ENCODE measurements at regions not wholly inside any gene's neighbourhood (a gene's known extent, or its start where the extent isn't known, plus 50 kb on each side); places are given as distances from the start of the nearest gene placed in this dataset.
"Not testable (repeated sequence)": the region's sequence is repeated elsewhere in the genome, so short reads cannot be mapped to it uniquely, and the experiment has no call there.

- Histone ChIP-seq H2BK120ac (ENCODE audit: low read depth, low read length) (no peak overlapping the region), H4K5ac (ENCODE audit: low read length) (no peak overlapping the region), H3K18ac (ENCODE audit: low read length) (no peak overlapping the region), H3K4me3 (ENCODE audit: low read length) (no peak overlapping the region), H3K9ac (ENCODE audit: low read length) (no peak overlapping the region), H4K8ac (ENCODE audit: low read depth, low read length) (no peak overlapping the region), H3K36me3 (ENCODE audit: control insufficient read depth, insufficient read depth, low read length) (no peaks in the 10 kb centered on the region), H3K4me2 (ENCODE audit: low read length) (no peak overlapping the region), H3K27me3 (ENCODE audit: insufficient read depth, low read length, poor library complexity) (no peaks in the 10 kb centered on the region), H2AK5ac (ENCODE audit: low read length) (no peak overlapping the region), H2BK15ac (replicated peaks; ENCODE audit: low read depth) (no peak overlapping the region), H3K23ac (ENCODE audit: low read length) (no peak overlapping the region), H3K27ac (ENCODE audit: low read depth, low read length) (no peak overlapping the region), H3K79me2 (ENCODE audit: control insufficient read depth, insufficient read depth, low read length) (no peaks in the 10 kb centered on the region), H2BK5ac (ENCODE audit: low read length) (no peak overlapping the region), H3K56ac (ENCODE audit: low read length) (no peak overlapping the region), H3K4me1 (ENCODE audit: control insufficient read depth, low read depth, low read length) (peaks cover 9% of the 10 kb centered on the region), H3K79me1 (ENCODE audit: low read length) (no peaks in the 10 kb centered on the region), H3K4ac (ENCODE audit: low read depth, low read length) (no peak overlapping the region)
- WGBS (ENCODE audit: extremely low coverage, insufficient coverage, low lambda C conversion rate) = no CpG with 5 or more reads among the region's 4 CpGs
- no peak for DNase-seq
These were observed 84.7 kb upstream of the CYRIA start for GRCh38 chr2:16750175-16750924.

GRCh38 chr2:16748511-16749266 is 83.1 kb upstream of the CYRIA start:
- not testable (repeated sequence) for H2BK15ac ChIP-seq (replicated peaks; ENCODE audit: low read depth); H2BK120ac ChIP-seq (ENCODE audit: low read depth, low read length); H3K56ac ChIP-seq (ENCODE audit: low read length); H3K79me1 ChIP-seq (ENCODE audit: low read length); H3K9ac ChIP-seq (ENCODE audit: low read length); H3K79me2 ChIP-seq (ENCODE audit: control insufficient read depth, insufficient read depth, low read length); H3K27ac ChIP-seq (ENCODE audit: low read depth, low read length); H2AK5ac ChIP-seq (ENCODE audit: low read length); H2BK5ac ChIP-seq (ENCODE audit: low read length); H3K27me3 ChIP-seq (ENCODE audit: insufficient read depth, low read length, poor library complexity); H3K4me2 ChIP-seq (ENCODE audit: low read length); DNase-seq; H3K4ac ChIP-seq (ENCODE audit: low read depth, low read length); H3K4me3 ChIP-seq (ENCODE audit: low read length); H3K4me1 ChIP-seq (ENCODE audit: control insufficient read depth, low read depth, low read length); H4K5ac ChIP-seq (ENCODE audit: low read length); H4K8ac ChIP-seq (ENCODE audit: low read depth, low read length); H3K36me3 ChIP-seq (ENCODE audit: control insufficient read depth, insufficient read depth, low read length); H3K23ac ChIP-seq (ENCODE audit: low read length); H3K18ac ChIP-seq (ENCODE audit: low read length)
- no CpG with 5 or more reads among the region's 1 CpG for WGBS (ENCODE audit: extremely low coverage, insufficient coverage, low lambda C conversion rate)

GRCh38 chr2:16747689-16748088 is 82.1 kb upstream of the CYRIA start:
- H3K4me2 ChIP-seq (ENCODE audit: low read length) = no peak overlapping the region
- H2AK5ac ChIP-seq (ENCODE audit: low read length) = no peak overlapping the region
- H3K36me3 ChIP-seq (ENCODE audit: control insufficient read depth, insufficient read depth, low read length) = no peaks in the 10 kb centered on the region
- peaks cover 9% of the 10 kb centered on the region for H3K4me1 ChIP-seq (ENCODE audit: control insufficient read depth, low read depth, low read length)
- H2BK15ac ChIP-seq (replicated peaks; ENCODE audit: low read depth) = no peak overlapping the region
- no peaks in the 10 kb centered on the region for H3K79me2 ChIP-seq (ENCODE audit: control insufficient read depth, insufficient read depth, low read length)
- H2BK5ac ChIP-seq (ENCODE audit: low read length) = no peak overlapping the region
- H3K23ac ChIP-seq (ENCODE audit: low read length) = no peak overlapping the region
- H3K9ac ChIP-seq (ENCODE audit: low read length) = no peak overlapping the region
- H3K4me3 ChIP-seq (ENCODE audit: low read length) = no peak overlapping the region
- no peak overlapping the region for H4K5ac ChIP-seq (ENCODE audit: low read length)
- no peak overlapping the region for H3K18ac ChIP-seq (ENCODE audit: low read length)
- no peaks in the 10 kb centered on the region for H3K27me3 ChIP-seq (ENCODE audit: insufficient read depth, low read length, poor library complexity)
- no peak overlapping the region for H3K56ac ChIP-seq (ENCODE audit: low read length)
- no peak overlapping the region for H2BK120ac ChIP-seq (ENCODE audit: low read depth, low read length)
- no peak for DNase-seq
- H3K4ac ChIP-seq (ENCODE audit: low read depth, low read length) = no peak overlapping the region
- H4K8ac ChIP-seq (ENCODE audit: low read depth, low read length) = no peak overlapping the region
- WGBS (ENCODE audit: extremely low coverage, insufficient coverage, low lambda C conversion rate) = no CpG with 5 or more reads among the region's 2 CpGs
- no peaks in the 10 kb centered on the region for H3K79me1 ChIP-seq (ENCODE audit: low read length)
- H3K27ac ChIP-seq (ENCODE audit: low read depth, low read length) = no peak overlapping the region

GRCh38 chr2:16747257-16747656 is 81.6 kb upstream of the CYRIA start:
- no peaks in the 10 kb centered on the region for H3K79me2 ChIP-seq (ENCODE audit: control insufficient read depth, insufficient read depth, low read length)
- no peak overlapping the region for H3K56ac ChIP-seq (ENCODE audit: low read length)
- no CpG with 5 or more reads among the region's 5 CpGs for WGBS (ENCODE audit: extremely low coverage, insufficient coverage, low lambda C conversion rate)

GRCh38 chr2:16746833-16747232 is 81.2 kb upstream of the CYRIA start:
- Histone ChIP-seq H4K8ac (ENCODE audit: low read depth, low read length) (no peak overlapping the region), H2BK15ac (replicated peaks; ENCODE audit: low read depth) (no peak overlapping the region), H3K9ac (ENCODE audit: low read length) (no peak overlapping the region), H3K79me2 (ENCODE audit: control insufficient read depth, insufficient read depth, low read length) (no peaks in the 10 kb centered on the region), H3K79me1 (ENCODE audit: low read length) (no peaks in the 10 kb centered on the region), H3K4me1 (ENCODE audit: control insufficient read depth, low read depth, low read length) (peaks cover 9% of the 10 kb centered on the region), H3K23ac (ENCODE audit: low read length) (no peak overlapping the region), H3K27me3 (ENCODE audit: insufficient read depth, low read length, poor library complexity) (no peaks in the 10 kb centered on the region), H3K4me3 (ENCODE audit: low read length) (no peak overlapping the region), H2AK5ac (ENCODE audit: low read length) (no peak overlapping the region), H2BK5ac (ENCODE audit: low read length) (no peak overlapping the region), H4K5ac (ENCODE audit: low read length) (no peak overlapping the region), H3K4me2 (ENCODE audit: low read length) (no peak overlapping the region), H2BK120ac (ENCODE audit: low read depth, low read length) (no peak overlapping the region), H3K4ac (ENCODE audit: low read depth, low read length) (no peak overlapping the region), H3K56ac (ENCODE audit: low read length) (no peak overlapping the region), H3K18ac (ENCODE audit: low read length) (no peak overlapping the region), H3K27ac (ENCODE audit: low read depth, low read length) (no peak overlapping the region), H3K36me3 (ENCODE audit: control insufficient read depth, insufficient read depth, low read length) (no peaks in the 10 kb centered on the region)
- peak; percentile 53 for DNase-seq
- WGBS (ENCODE audit: extremely low coverage, insufficient coverage, low lambda C conversion rate) = no CpG with 5 or more reads among the region's 3 CpGs

More at GRCh38 chr2:16747257-16747656, 81.6 kb upstream of the CYRIA start:
- Histone ChIP-seq H2AK5ac (ENCODE audit: low read length) (no peak overlapping the region), H3K9ac (ENCODE audit: low read length) (no peak overlapping the region), H2BK120ac (ENCODE audit: low read depth, low read length) (no peak overlapping the region), H4K8ac (ENCODE audit: low read depth, low read length) (no peak overlapping the region), H3K18ac (ENCODE audit: low read length) (no peak overlapping the region), H2BK5ac (ENCODE audit: low read length) (peak overlapping the region; percentile 78), H3K4me1 (ENCODE audit: control insufficient read depth, low read depth, low read length) (peaks cover 9% of the 10 kb centered on the region), H3K36me3 (ENCODE audit: control insufficient read depth, insufficient read depth, low read length) (no peaks in the 10 kb centered on the region), H2BK15ac (replicated peaks; ENCODE audit: low read depth) (no peak overlapping the region), H3K23ac (ENCODE audit: low read length) (no peak overlapping the region), H3K4me2 (ENCODE audit: low read length) (no peak overlapping the region), H4K5ac (ENCODE audit: low read length) (no peak overlapping the region), H3K4ac (ENCODE audit: low read depth, low read length) (no peak overlapping the region), H3K79me1 (ENCODE audit: low read length) (no peaks in the 10 kb centered on the region), H3K27ac (ENCODE audit: low read depth, low read length) (no peak overlapping the region), H3K4me3 (ENCODE audit: low read length) (no peak overlapping the region), H3K27me3 (ENCODE audit: insufficient read depth, low read length, poor library complexity) (no peaks in the 10 kb centered on the region)
- no peak for DNase-seq

All from mesendoderm (in vitro differentiated cells).